HT-29 (cell line): ENCODE measurements at regions not wholly inside any gene's neighbourhood (a gene's known extent, or its start where the extent isn't known, plus 50 kb on each side); places are given as distances from the start of the nearest gene placed in this dataset.
A peak's percentile ranks its signal among the peaks of the same experiment; 100 is the strongest.

Source experiments
- DNase-seq: peaks from one replicate; pipeline ENCODE4 v3.0.0-alpha.2; 2015; ENCODE audit warnings: low spot score

DNA sequence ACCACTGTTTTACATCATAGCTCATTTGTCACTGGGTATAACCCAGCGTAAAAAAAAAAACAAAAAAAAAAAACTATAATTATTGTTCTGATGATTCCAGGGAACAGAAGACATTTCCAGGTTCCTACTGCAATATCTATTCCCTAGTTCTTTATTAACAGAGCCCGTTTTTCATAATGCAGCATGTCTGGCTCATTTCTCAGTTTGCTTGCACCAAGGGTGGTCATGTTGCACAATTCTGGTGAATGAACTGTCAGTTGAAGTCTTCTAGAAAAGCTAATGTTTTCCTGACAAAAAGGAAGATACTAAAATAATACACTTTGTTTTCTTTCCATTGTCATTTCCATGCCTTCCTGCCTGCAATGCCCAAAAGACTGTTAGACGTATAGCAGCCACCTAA is 180.1 kb downstream of the RDH14 start:
- DNase-seq, result no peak

- DNase-seq, result no peak
These were observed 180.6 kb downstream of the RDH14 start for GRCh38 chr2:18379870-18380269.

- peak; percentile 56 for DNase-seq
These were observed 182.3 kb downstream of the RDH14 start for GRCh38 chr2:18378020-18378653.

GRCh38 chr2:18376936-18377335 is 183.5 kb downstream of the RDH14 start:
- no peak for DNase-seq

- DNase-seq, result no peak
These were observed 186.8 kb downstream of the RDH14 start for GRCh38 chr2:18373664-18374063.

DNA sequence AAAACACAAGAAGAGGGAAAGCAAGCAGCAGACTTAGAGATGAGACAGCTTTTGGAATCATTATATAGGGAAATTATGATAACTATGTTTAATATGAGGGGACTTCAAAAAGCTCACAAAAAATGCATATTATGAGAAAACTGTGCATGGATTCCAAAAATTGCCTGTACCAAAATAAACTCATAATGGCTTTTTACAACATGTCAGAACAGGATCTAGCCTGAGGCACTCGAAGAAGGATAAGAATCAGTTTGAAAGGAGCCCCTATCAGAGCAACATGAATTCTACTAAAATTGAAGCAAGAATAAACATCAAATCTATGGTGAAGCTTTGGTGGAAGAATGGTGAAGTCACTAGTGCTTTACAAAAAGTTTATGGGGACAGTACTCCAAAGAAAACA is 187.4 kb downstream of the RDH14 start:
- DNase-seq, result no peak

DNA sequence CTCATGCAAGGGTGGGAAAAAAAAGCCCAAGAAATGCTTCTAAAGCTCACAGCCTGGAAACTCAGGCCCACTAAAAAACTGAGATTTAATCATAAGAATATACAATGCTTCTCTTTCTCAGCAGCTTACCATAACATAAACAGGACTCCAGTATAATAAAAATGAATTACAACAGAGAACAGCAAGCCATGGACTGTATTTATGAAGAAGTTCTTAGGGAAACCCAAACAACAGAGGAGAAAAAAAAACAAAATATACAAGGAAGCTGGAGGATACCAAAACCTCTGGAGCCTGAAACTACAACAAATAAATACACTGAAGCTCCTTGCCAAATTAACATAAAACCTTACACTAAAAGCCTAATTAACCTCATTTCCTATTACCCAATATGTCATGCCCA is 187.8 kb downstream of the RDH14 start:
- DNase-seq, result no peak

- DNase-seq, result no peak
These were observed 190.7 kb downstream of the RDH14 start for GRCh38 chr2:18369760-18370159.

- no peak for DNase-seq
These were observed 192.4 kb downstream of the RDH14 start for GRCh38 chr2:18368008-18368407.

- no peak for DNase-seq
These were observed 195.1 kb downstream of the RDH14 start for GRCh38 chr2:18365342-18365741.

GRCh38 chr2:18363348-18363747 is 197.1 kb downstream of the RDH14 start:
- no peak for DNase-seq

- DNase-seq, result no peak
These were observed 197.8 kb downstream of the RDH14 start for GRCh38 chr2:18362696-18363095.

DNA sequence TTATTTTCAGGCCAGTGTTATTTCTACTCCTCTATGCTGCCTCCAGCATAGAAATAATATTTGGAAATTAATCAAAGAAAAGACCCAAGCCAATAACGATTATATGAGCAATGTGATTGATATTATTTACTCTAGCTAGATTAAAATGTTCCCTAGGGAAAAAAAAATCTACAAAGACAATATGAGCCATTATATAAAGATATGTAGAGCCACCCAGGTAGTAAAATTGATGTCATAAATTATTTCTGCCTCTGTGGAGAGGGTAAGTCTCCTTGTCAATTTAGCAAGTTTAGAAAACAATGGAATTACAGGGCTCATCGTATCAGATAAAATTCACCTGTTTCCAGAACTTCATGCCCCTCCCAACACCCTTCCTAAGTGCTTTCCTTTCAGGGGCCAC is 202.9 kb downstream of the RDH14 start:
- DNase-seq, result no peak

DNA sequence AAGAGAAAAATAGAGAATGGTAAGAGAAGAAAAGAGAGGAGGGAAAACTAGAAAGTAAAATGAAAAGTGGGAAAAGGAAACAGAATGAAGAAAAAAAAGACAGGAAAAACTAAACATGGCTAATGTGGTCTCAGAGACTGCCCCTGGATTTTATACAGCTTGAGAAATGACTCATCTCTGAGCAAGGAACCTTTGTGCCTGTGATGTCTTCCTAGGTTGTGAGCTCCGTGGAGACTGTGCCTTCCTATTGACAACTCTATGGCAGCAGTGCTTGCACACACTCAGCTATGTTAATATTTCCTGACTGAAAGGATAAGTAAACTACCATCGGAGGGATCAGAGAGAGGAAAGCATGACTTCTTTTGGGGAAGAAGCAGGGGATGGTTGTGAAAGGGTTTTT is 203.8 kb downstream of the RDH14 start:
- DNase-seq, result no peak

DNA sequence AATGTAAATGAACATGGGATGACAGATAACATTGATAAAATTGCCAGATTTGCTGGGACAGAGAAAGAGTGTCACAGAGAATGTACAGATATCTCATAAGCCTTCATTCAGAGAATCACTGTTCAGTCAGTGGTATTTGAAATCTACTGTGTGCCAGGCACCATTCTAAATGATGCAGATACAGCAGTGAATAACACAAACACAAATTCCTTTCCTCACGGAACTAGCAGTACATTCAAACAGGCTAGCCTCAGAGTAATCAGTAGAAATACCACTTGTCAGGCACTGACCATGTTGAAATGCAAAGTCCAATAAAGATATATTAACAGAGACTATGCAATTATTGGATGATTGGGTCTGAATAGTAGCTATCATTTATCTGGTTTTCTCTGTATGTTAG is 211.0 kb downstream of the RDH14 start:
- no peak for DNase-seq

GRCh38 chr2:18346874-18347273 is 213.6 kb downstream of the RDH14 start:
- no peak for DNase-seq

GRCh38 chr2:18346344-18346743 is 214.1 kb downstream of the RDH14 start:
- no peak for DNase-seq

GRCh38 chr2:18345848-18346247 is 214.6 kb downstream of the RDH14 start:
- DNase-seq, result no peak

- DNase-seq, result no peak
These were observed 217.6 kb downstream of the RDH14 start for GRCh38 chr2:18342901-18343300.

- no peak for DNase-seq
These were observed 221.1 kb downstream of the RDH14 start for GRCh38 chr2:18339326-18339725.

- DNase-seq, result no peak
These were observed 223.5 kb downstream of the RDH14 start for GRCh38 chr2:18336975-18337374.

- DNase-seq, result no peak
These were observed 228.0 kb downstream of the RDH14 start for GRCh38 chr2:18332477-18332876.

GRCh38 chr2:18325118-18325517 is 235.3 kb downstream of the RDH14 start:
- no peak for DNase-seq

DNA sequence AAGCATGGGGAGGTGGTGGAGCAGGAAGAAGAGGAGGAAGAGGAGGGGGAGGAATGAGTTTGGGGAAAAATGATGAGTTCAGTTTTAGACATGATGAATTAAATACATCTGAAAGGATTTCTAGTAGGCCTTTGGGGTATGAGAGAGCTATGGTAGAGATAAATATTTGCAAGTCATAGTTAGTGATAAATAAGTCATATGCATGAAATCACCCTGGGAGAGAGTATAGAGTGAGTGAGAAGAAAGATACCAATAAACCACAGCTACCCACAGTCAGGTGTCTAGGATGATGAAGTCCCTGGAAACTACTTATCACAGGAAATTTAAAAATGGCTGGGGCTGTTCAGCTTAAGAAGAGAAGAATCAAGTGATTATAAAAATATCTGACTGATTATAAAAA is 240.5 kb downstream of the RDH14 start:
- no peak for DNase-seq
